WTC11 (cell line): ENCODE measurements at regions not wholly inside any gene's neighbourhood (a gene's known extent, or its start where the extent isn't known, plus 50 kb on each side); places are given as distances from the start of the nearest gene placed in this dataset.
A peak's percentile ranks its signal among the peaks of the same experiment; 100 is the strongest.

Experiments used
- ATAC-seq: fragments of 200-7000 bp; cut with Tn5 transposase; 2 replicates; pipeline ENCODE4 v1.10.0; 2021; ENCODE audit warnings: mild to moderate bottlenecking, moderate library complexity
- CTCF ChIA-PET: fragments of 300-600 bp; sonication (Branson Sonifier 250); formaldehyde crosslinking; loops from one replicate; lab custom pipeline; 2021; ENCODE audit warnings: antibody characterized with exemption; lab: Charles Lee
- POLR2A ChIA-PET: fragments of 350-600 bp; sonication (Branson Sonifier 250); formaldehyde crosslinking; loops from one replicate; lab custom pipeline; 2021; ENCODE audit warnings: antibody characterized with exemption; lab: Charles Lee
- DNase-seq: peaks from one replicate; pipeline ENCODE4 v3.0.0; 2021; ENCODE audit warnings: low spot score
- H3K27ac Mint-ChIP-seq: 2 replicates; pipeline ENCODE4 v1.8.0; 2021; ENCODE audit warnings: mixed read lengths
- H3K27me3 Mint-ChIP-seq: 2 replicates; pipeline ENCODE4 v1.8.0; 2021; ENCODE audit warnings: low read depth, mild to moderate bottlenecking, moderate library complexity, mixed read lengths
- H3K36me3 Mint-ChIP-seq: 2 replicates; pipeline ENCODE4 v1.8.0; 2021; ENCODE audit warnings: mixed read lengths
- H3K4me1 Mint-ChIP-seq: 2 replicates; pipeline ENCODE4 v1.8.0; 2022; ENCODE audit warnings: mixed read lengths
- H3K4me3 Mint-ChIP-seq: 2 replicates; pipeline ENCODE4 v1.8.0; 2021; ENCODE audit warnings: mild to moderate bottlenecking, moderate library complexity, mixed read lengths
- H3K9me3 Mint-ChIP-seq: 2 replicates; pipeline ENCODE4 v1.8.0; 2021; ENCODE audit warnings: mixed read lengths
- IRF2 ChIP-seq: sonication (generic); formaldehyde crosslinking; IDR thresholded peaks from 2 replicates; pipeline ENCODE4 v1.8.0; 2022; ENCODE audit warnings: low read depth, missing genetic modification reagents, borderline replicate concordance
- KAT7 ChIP-seq: sonication (generic); formaldehyde crosslinking; IDR thresholded peaks from 2 replicates; pipeline ENCODE4 v1.8.1; 2023; ENCODE audit warnings: missing genetic modification reagents, mild to moderate bottlenecking, borderline replicate concordance
- NR1H2 ChIP-seq: sonication (generic); formaldehyde crosslinking; IDR thresholded peaks from 2 replicates; pipeline ENCODE4 v1.9.0; 2021; ENCODE audit warnings: mild to moderate bottlenecking, moderate library complexity, missing genetic modification reagents
- NR2C2 ChIP-seq: sonication (generic); formaldehyde crosslinking; IDR thresholded peaks from 2 replicates; pipeline ENCODE4 v1.8.0; 2022; ENCODE audit warnings: mild to moderate bottlenecking, missing genetic modification reagents
- SMAD3 ChIP-seq: sonication (generic); formaldehyde crosslinking; IDR thresholded peaks from 2 replicates; pipeline ENCODE4 v1.8.0; 2022; ENCODE audit warnings: missing genetic modification reagents, mild to moderate bottlenecking, borderline replicate concordance
- ZNF219 ChIP-seq: sonication (generic); formaldehyde crosslinking; IDR thresholded peaks from 2 replicates; pipeline ENCODE4 v1.8.0; 2023; ENCODE audit warnings: missing genetic modification reagents, mild to moderate bottlenecking, borderline replicate concordance
- ZNF423 ChIP-seq: fragments of 250-450 bp; sonication (Bioruptor Pico); IDR thresholded peaks from 2 replicates; pipeline ENCODE4 v2.1.2; 2022; ENCODE audit warnings: mild to moderate bottlenecking, moderate library complexity
- TF ChIP-seq, protein P1 (sequence below): sonication (generic); formaldehyde crosslinking; IDR thresholded peaks from 2 replicates; pipeline ENCODE4 v1.8.0; 2022; ENCODE audit warnings: missing genetic modification reagents
- TF ChIP-seq, protein P2 (sequence below): sonication (generic); formaldehyde crosslinking; IDR thresholded peaks from 2 replicates; pipeline ENCODE4 v1.8.1; 2023; ENCODE audit warnings: mild to moderate bottlenecking, missing genetic modification reagents, moderate library complexity
- TF ChIP-seq, protein P3 (sequence below): sonication (generic); formaldehyde crosslinking; IDR thresholded peaks from 2 replicates; pipeline ENCODE4 v1.8.1; 2023; ENCODE audit warnings: mild to moderate bottlenecking, moderate library complexity, missing genetic modification reagents
- TF ChIP-seq, protein P4 (sequence below): sonication (generic); formaldehyde crosslinking; IDR thresholded peaks from 2 replicates; pipeline ENCODE4 v1.8.0; 2022; ENCODE audit warnings: mild to moderate bottlenecking, missing genetic modification reagents
- TF ChIP-seq, protein P5 (sequence below): fragments of 250-450 bp; sonication (Bioruptor Pico); conservative IDR thresholded peaks from 2 replicates; pipeline ENCODE4 v1.9.0; 2021; ENCODE audit warnings: mild to moderate bottlenecking
- TF ChIP-seq, protein P6 (sequence below): sonication (generic); formaldehyde crosslinking; IDR thresholded peaks from 2 replicates; pipeline ENCODE4 v1.8.1; 2022; ENCODE audit warnings: low read depth, missing genetic modification reagents, borderline replicate concordance
- TF ChIP-seq, protein P7 (sequence below): sonication (generic); formaldehyde crosslinking; conservative IDR thresholded peaks from 2 replicates; pipeline ENCODE4 v1.8.1; 2022; ENCODE audit warnings: mild to moderate bottlenecking, missing genetic modification reagents

DNA sequence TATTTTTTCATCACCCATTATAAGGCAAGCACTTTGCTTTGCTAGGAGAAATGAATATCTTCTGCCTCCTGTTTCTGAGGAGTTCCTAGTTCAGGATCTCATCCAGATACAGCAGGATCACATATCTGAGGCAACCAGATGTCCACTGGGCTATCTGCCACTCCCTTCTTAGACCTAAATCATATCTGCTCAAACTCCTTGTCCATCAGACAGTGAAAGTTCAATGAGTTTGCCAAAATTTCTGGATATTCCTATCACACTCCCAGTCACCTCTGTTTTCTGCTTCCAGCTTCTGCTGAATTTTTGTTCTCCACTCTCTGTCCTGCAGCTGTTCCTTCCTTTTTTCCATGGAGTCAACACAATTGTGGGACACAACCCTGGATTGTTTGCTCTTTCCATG lies 54.2 kb upstream of the BASP1 start:
- H3K27ac Mint-ChIP-seq: no peak overlapping the region
- TF ChIP-seq ZNF219 (CRISPR knock-in tag): no peak
- TF ChIP-seq, protein P1, sequence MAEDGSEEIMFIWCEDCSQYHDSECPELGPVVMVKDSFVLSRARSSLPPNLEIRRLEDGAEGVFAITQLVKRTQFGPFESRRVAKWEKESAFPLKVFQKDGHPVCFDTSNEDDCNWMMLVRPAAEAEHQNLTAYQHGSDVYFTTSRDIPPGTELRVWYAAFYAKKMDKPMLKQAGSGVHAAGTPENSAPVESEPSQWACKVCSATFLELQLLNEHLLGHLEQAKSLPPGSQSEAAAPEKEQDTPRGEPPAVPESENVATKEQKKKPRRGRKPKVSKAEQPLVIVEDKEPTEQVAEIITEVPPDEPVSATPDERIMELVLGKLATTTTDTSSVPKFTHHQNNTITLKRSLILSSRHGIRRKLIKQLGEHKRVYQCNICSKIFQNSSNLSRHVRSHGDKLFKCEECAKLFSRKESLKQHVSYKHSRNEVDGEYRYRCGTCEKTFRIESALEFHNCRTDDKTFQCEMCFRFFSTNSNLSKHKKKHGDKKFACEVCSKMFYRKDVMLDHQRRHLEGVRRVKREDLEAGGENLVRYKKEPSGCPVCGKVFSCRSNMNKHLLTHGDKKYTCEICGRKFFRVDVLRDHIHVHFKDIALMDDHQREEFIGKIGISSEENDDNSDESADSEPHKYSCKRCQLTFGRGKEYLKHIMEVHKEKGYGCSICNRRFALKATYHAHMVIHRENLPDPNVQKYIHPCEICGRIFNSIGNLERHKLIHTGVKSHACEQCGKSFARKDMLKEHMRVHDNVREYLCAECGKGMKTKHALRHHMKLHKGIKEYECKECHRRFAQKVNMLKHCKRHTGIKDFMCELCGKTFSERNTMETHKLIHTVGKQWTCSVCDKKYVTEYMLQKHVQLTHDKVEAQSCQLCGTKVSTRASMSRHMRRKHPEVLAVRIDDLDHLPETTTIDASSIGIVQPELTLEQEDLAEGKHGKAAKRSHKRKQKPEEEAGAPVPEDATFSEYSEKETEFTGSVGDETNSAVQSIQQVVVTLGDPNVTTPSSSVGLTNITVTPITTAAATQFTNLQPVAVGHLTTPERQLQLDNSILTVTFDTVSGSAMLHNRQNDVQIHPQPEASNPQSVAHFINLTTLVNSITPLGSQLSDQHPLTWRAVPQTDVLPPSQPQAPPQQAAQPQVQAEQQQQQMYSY (CRISPR knock-in tag): no peak
- TF ChIP-seq KAT7: no peak
- TF ChIP-seq, protein P2, sequence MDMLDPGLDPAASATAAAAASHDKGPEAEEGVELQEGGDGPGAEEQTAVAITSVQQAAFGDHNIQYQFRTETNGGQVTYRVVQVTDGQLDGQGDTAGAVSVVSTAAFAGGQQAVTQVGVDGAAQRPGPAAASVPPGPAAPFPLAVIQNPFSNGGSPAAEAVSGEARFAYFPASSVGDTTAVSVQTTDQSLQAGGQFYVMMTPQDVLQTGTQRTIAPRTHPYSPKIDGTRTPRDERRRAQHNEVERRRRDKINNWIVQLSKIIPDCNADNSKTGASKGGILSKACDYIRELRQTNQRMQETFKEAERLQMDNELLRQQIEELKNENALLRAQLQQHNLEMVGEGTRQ: no peak
- TF ChIP-seq IRF2 (CRISPR knock-in tag): no peak
- TF ChIP-seq, protein P3, sequence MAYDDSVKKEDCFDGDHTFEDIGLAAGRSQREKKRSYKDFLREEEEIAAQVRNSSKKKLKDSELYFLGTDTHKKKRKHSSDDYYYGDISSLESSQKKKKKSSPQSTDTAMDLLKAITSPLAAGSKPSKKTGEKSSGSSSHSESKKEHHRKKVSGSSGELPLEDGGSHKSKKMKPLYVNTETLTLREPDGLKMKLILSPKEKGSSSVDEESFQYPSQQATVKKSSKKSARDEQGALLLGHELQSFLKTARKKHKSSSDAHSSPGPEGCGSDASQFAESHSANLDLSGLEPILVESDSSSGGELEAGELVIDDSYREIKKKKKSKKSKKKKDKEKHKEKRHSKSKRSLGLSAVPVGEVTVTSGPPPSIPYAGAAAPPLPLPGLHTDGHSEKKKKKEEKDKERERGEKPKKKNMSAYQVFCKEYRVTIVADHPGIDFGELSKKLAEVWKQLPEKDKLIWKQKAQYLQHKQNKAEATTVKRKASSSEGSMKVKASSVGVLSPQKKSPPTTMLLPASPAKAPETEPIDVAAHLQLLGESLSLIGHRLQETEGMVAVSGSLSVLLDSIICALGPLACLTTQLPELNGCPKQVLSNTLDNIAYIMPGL (CRISPR knock-in tag): no peak
- TF ChIP-seq, protein P4, sequence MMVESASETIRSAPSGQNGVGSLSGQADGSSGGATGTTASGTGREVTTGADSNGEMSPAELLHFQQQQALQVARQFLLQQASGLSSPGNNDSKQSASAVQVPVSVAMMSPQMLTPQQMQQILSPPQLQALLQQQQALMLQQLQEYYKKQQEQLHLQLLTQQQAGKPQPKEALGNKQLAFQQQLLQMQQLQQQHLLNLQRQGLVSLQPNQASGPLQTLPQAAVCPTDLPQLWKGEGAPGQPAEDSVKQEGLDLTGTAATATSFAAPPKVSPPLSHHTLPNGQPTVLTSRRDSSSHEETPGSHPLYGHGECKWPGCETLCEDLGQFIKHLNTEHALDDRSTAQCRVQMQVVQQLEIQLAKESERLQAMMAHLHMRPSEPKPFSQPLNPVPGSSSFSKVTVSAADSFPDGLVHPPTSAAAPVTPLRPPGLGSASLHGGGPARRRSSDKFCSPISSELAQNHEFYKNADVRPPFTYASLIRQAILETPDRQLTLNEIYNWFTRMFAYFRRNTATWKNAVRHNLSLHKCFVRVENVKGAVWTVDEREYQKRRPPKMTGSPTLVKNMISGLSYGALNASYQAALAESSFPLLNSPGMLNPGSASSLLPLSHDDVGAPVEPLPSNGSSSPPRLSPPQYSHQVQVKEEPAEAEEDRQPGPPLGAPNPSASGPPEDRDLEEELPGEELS (CRISPR knock-in tag): no peak
- TF ChIP-seq NR2C2 (CRISPR knock-in tag): no peak
- TF ChIP-seq SMAD3 (CRISPR knock-in tag): no peak
- no peaks in the 10 kb centered on the region for H3K27me3 Mint-ChIP-seq
- ATAC-seq: no peak
- peaks cover 29% of the 10 kb centered on the region for H3K4me1 Mint-ChIP-seq
- DNase-seq: no peak
- POLR2A ChIA-PET: no interaction called here
- H3K36me3 Mint-ChIP-seq: no peaks in the 10 kb centered on the region
- no peaks in the 10 kb centered on the region for H3K9me3 Mint-ChIP-seq
- H3K4me3 Mint-ChIP-seq: no peak overlapping the region
- CTCF ChIA-PET: no interaction called here

DNA sequence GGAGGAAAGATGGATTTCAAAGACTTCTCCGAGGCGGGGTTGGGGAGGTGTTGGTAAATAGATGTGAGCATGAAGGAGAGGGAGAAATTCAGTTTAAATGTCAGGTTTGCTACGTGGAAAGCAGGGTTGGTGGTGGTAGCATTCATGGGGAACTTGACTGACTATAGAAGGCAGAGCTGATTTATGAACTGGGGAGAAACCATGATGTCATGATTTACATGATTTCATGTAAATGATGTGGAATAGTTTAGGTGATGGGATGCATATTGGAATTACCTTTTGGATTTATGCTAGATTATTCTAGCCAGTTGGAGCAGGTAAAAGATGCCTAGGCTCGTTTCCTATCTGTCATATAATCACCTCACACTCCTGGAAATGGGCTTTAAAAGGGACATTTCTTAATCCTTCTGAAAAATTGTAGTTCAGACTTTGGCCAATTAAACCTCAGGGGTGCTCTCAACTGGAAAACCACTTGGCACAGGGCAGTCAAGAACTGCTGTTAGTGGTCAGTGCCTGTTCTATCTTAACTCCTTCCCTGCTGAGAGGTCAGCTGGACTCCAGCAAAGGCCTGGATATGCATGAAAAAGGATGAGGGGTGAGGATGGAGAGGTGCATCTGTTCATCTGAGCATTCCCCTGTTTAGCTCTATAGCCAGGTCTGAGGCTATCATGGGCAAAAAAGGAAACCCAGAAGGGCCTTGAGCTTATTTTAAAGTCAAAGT lies 50.1 kb upstream of the BASP1 start:
- Mint-ChIP-seq H3K4me3 (no peak overlapping the region), H3K36me3 (no peaks in the 10 kb centered on the region), H3K27ac (no peak overlapping the region), H3K4me1 (peaks cover 41% of the 10 kb centered on the region), H3K9me3 (no peaks in the 10 kb centered on the region), H3K27me3 (no peaks in the 10 kb centered on the region)
- DNase-seq: no peak
- TF ChIP-seq, protein P5, sequence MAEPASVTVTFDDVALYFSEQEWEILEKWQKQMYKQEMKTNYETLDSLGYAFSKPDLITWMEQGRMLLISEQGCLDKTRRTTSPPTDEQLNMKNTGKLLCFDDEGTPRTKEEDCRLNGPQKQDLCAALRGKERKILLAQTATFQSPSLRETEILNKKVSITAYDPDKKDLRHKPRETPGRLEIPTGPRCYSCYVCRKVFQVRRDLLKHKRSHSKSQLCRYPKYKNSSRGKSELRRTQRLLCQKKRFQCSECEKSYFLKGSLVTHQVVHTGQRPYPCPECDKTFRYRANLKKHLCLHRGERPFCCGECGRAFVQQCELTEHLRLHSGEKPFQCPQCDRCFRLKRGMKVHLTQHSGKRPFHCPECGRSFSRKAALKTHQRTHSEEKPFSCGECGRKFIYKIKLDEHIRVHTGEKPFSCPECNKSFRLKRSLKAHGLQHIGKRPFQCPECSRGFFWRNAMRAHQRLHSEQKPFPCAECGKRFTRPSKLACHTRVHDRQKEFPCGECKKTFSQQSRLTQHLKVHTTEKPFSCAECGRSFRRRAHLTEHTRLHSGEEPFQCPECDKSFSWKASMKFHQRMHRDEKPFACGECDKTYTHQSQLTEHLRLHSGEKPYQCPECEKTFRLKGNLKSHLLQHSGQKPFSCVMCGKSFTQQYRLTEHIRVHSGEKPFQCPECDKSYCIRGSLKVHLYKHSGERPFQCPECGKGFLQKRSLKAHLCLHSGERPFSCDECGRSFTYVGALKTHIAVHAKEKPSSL (CRISPR knock-in tag): no peak
- TF ChIP-seq, protein P6, sequence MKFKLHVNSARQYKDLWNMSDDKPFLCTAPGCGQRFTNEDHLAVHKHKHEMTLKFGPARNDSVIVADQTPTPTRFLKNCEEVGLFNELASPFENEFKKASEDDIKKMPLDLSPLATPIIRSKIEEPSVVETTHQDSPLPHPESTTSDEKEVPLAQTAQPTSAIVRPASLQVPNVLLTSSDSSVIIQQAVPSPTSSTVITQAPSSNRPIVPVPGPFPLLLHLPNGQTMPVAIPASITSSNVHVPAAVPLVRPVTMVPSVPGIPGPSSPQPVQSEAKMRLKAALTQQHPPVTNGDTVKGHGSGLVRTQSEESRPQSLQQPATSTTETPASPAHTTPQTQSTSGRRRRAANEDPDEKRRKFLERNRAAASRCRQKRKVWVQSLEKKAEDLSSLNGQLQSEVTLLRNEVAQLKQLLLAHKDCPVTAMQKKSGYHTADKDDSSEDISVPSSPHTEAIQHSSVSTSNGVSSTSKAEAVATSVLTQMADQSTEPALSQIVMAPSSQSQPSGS (CRISPR knock-in tag): no peak
- TF ChIP-seq NR1H2 (CRISPR knock-in tag) (no peak), KAT7 (no peak), ZNF423 (CRISPR knock-in tag) (peak; percentile 65; the same call in 1 of the 2 replicates)
- TF ChIP-seq, protein P7, sequence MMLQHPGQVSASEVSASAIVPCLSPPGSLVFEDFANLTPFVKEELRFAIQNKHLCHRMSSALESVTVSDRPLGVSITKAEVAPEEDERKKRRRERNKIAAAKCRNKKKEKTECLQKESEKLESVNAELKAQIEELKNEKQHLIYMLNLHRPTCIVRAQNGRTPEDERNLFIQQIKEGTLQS: no peak
- CTCF ChIA-PET: interaction anchor here (0.6 to 2.1 kb wide), 4 partner anchors 16 to 416 kb away, joined by 3 to 11 read pairs (median 5); no protein-coding TSS in a partner anchor
- ATAC-seq: 0 out of 2 replicates have a peak, but pooled peaks have one; percentile 34
- POLR2A ChIA-PET: no interaction called here
